ENCODE measurements at regions not wholly inside any gene's neighbourhood (a gene's known extent, or its start where the extent isn't known, plus 50 kb on each side); places are given as distances from the start of the nearest gene placed in this dataset.

GRCh38 chr14:54282849-54283248 lies 114.0 kb upstream of the CDKN3 start:
- no peak overlapping the region for H3K4me3 ChIP-seq
- no peak overlapping the region for H3K27ac ChIP-seq

- Histone ChIP-seq H3K27ac (no peak overlapping the region), H3K4me3 (no peak overlapping the region)
Measured at GRCh38 chr14:54285030-54285429, 111.8 kb upstream of the CDKN3 start.

- Histone ChIP-seq H3K4me3 (no peak overlapping the region), H3K27ac (no peak overlapping the region)
Measured at GRCh38 chr14:54291491-54292191, 105.2 kb upstream of the CDKN3 start.

- no peak overlapping the region for H3K27ac ChIP-seq
- no peak overlapping the region for H3K4me3 ChIP-seq
Measured at GRCh38 chr14:54294802-54295201, 102.0 kb upstream of the CDKN3 start.

- no peak overlapping the region for H3K27ac ChIP-seq
- no peak overlapping the region for H3K4me3 ChIP-seq
Measured at GRCh38 chr14:54299410-54300363, 97.1 kb upstream of the CDKN3 start.

- Histone ChIP-seq H3K27ac (no peak overlapping the region), H3K4me3 (no peak overlapping the region)
Measured at GRCh38 chr14:54300881-54301280, 95.9 kb upstream of the CDKN3 start.

GRCh38 chr14:54301359-54301758 lies 95.4 kb upstream of the CDKN3 start:
- Histone ChIP-seq H3K4me3 (no peak overlapping the region), H3K27ac (no peak overlapping the region)

- Histone ChIP-seq H3K4me3 (no peak overlapping the region), H3K27ac (no peak overlapping the region)
Measured at GRCh38 chr14:54306806-54307205, 90.0 kb upstream of the CDKN3 start.

- H3K27ac ChIP-seq: no peak overlapping the region
- H3K4me3 ChIP-seq: no peak overlapping the region
Measured at GRCh38 chr14:54309615-54310014, 87.2 kb upstream of the CDKN3 start.

- Histone ChIP-seq H3K27ac (no peak overlapping the region), H3K4me3 (no peak overlapping the region)
Measured at GRCh38 chr14:54310151-54310850, 86.5 kb upstream of the CDKN3 start.

- H3K4me3 ChIP-seq: no peak overlapping the region
- H3K27ac ChIP-seq: no peak overlapping the region
Measured at GRCh38 chr14:54310851-54311228, 86.0 kb upstream of the CDKN3 start.

GRCh38 chr14:54312166-54312801 lies 84.5 kb upstream of the CDKN3 start:
- no peak overlapping the region for H3K4me3 ChIP-seq

GRCh38 chr14:54314365-54315104 lies 82.3 kb upstream of the CDKN3 start:
- Histone ChIP-seq H3K27ac (no peak overlapping the region), H3K4me3 (no peak overlapping the region)

More at GRCh38 chr14:54312166-54312801, 84.5 kb upstream of the CDKN3 start:
- peak overlapping the region in 1 of 21 experiments; percentile 33 for H3K27ac ChIP-seq

- no peak overlapping the region for H3K4me3 ChIP-seq
Measured at GRCh38 chr14:54316652-54317051, 80.2 kb upstream of the CDKN3 start.

GRCh38 chr14:54317391-54317790 lies 79.4 kb upstream of the CDKN3 start:
- Histone ChIP-seq H3K27ac (no peak overlapping the region), H3K4me3 (no peak overlapping the region)

More at GRCh38 chr14:54316652-54317051, 80.2 kb upstream of the CDKN3 start:
- H3K27ac ChIP-seq: no peak overlapping the region

- H3K27ac ChIP-seq: no peak overlapping the region
- H3K4me3 ChIP-seq: no peak overlapping the region
Measured at GRCh38 chr14:54322246-54322645, 74.6 kb upstream of the CDKN3 start.

- Histone ChIP-seq H3K27ac (no peak overlapping the region), H3K4me3 (no peak overlapping the region)
Measured at GRCh38 chr14:54322701-54323337, 74.0 kb upstream of the CDKN3 start.

- H3K27ac ChIP-seq: no peak overlapping the region
Measured at GRCh38 chr14:54325766-54326165, 71.0 kb upstream of the CDKN3 start.

More at GRCh38 chr14:54325766-54326165, 71.0 kb upstream of the CDKN3 start:
- H3K4me3 ChIP-seq: no peak overlapping the region

Measured in skin epidermis (tissue), 12 donors.